ENCODE measurements at regions not wholly inside any gene's neighbourhood (a gene's known extent, or its start where the extent isn't known, plus 50 kb on each side); places are given as distances from the start of the nearest gene placed in this dataset.

- Histone ChIP-seq H3K27ac (no peak overlapping the region), H3K4me1 (no peaks in the 10 kb centered on the region), H3K27me3 (no peaks in the 10 kb centered on the region), H3K9me3 (no peaks in the 10 kb centered on the region), H3K4me3 (no peak overlapping the region), H3K36me3 (ENCODE audit: low read depth, missing control alignments) (no peaks in the 10 kb centered on the region)
- TF ChIP-seq POLR2A (IDR thresholded peaks at IDR 0.05): no peak
- no peak for TF ChIP-seq CTCF (IDR thresholded peaks at IDR 0.05)
- WGBS, 2 donors: 93 to 98% methylated on average over 2 of the region's 2 CpGs
- DNase-seq: no peak
- intact Hi-C loops (cut with DNase I; ENCODE audit: low total_unique reads): no loop called here
Observed at GRCh38 chr9:2320632-2321031, 301.0 kb upstream of the VLDLR start.

- H3K27me3 ChIP-seq: no peaks in the 10 kb centered on the region
- no peak for DNase-seq
- intact Hi-C loops (cut with DNase I; ENCODE audit: low total_unique reads): no loop called here
Observed at GRCh38 chr9:2321523-2322148, 300.0 kb upstream of the VLDLR start.

GRCh38 chr9:2324742-2325141 lies 296.8 kb upstream of the VLDLR start:
- Histone ChIP-seq H3K4me3 (no peak overlapping the region), H3K36me3 (ENCODE audit: low read depth, missing control alignments) (no peaks in the 10 kb centered on the region), H3K9me3 (no peaks in the 10 kb centered on the region), H3K27ac (no peak overlapping the region), H3K4me1 (no peaks in the 10 kb centered on the region), H3K27me3 (no peaks in the 10 kb centered on the region)
- intact Hi-C loops (cut with DNase I; ENCODE audit: low total_unique reads): no loop called here
- TF ChIP-seq CTCF (IDR thresholded peaks at IDR 0.05) (no peak), POLR2A (IDR thresholded peaks at IDR 0.05) (no peak)
- WGBS, 2 donors: 86 to 96% methylated on average over 2 of the region's 2 CpGs
- DNase-seq: no peak

More at GRCh38 chr9:2321523-2322148, 300.0 kb upstream of the VLDLR start:
- TF ChIP-seq CTCF (IDR thresholded peaks at IDR 0.05) (no peak), POLR2A (IDR thresholded peaks at IDR 0.05) (no peak)
- H3K4me3 ChIP-seq: no peak overlapping the region
- H3K9me3 ChIP-seq: no peaks in the 10 kb centered on the region
- no peaks in the 10 kb centered on the region for H3K4me1 ChIP-seq
- H3K36me3 ChIP-seq (ENCODE audit: low read depth, missing control alignments): no peaks in the 10 kb centered on the region
- no peak overlapping the region for H3K27ac ChIP-seq

GRCh38 chr9:2332663-2333062 lies 288.9 kb upstream of the VLDLR start:
- TF ChIP-seq CTCF (IDR thresholded peaks at IDR 0.05) (no peak), POLR2A (IDR thresholded peaks at IDR 0.05) (no peak)
- Histone ChIP-seq H3K4me1 (no peaks in the 10 kb centered on the region), H3K27ac (no peak overlapping the region), H3K4me3 (no peak overlapping the region), H3K9me3 (no peaks in the 10 kb centered on the region), H3K36me3 (ENCODE audit: low read depth, missing control alignments) (no peaks in the 10 kb centered on the region), H3K27me3 (no peaks in the 10 kb centered on the region)
- intact Hi-C loops (cut with DNase I; ENCODE audit: low total_unique reads): no loop called here
- DNase-seq: no peak
- 64 to 80% methylated on average over 4 of the region's 4 CpGs for WGBS, 2 donors

GRCh38 chr9:2335260-2335659 lies 286.3 kb upstream of the VLDLR start:
- Histone ChIP-seq H3K27ac (no peak overlapping the region), H3K4me1 (no peaks in the 10 kb centered on the region), H3K9me3 (no peaks in the 10 kb centered on the region), H3K36me3 (ENCODE audit: low read depth, missing control alignments) (no peaks in the 10 kb centered on the region), H3K27me3 (no peaks in the 10 kb centered on the region), H3K4me3 (no peak overlapping the region)
- intact Hi-C loops (cut with DNase I; ENCODE audit: low total_unique reads): no loop called here
- TF ChIP-seq POLR2A (IDR thresholded peaks at IDR 0.05) (no peak), CTCF (IDR thresholded peaks at IDR 0.05) (no peak)
- DNase-seq: no peak
- WGBS, 2 donors: 54 to 58% methylated on average over 4 of the region's 4 CpGs

Data from testis (tissue), 2 donors.